T1000 (cell line): ENCODE measurements at regions not wholly inside any gene's neighbourhood (a gene's known extent, or its start where the extent isn't known, plus 50 kb on each side); places are given as distances from the start of the nearest gene placed in this dataset.

Experiments used
- DNase-seq: peaks from one replicate; lab custom pipeline; 2025; ENCODE audit warnings: mixed read lengths; lab: John Stamatoyannopoulos, UW

DNA sequence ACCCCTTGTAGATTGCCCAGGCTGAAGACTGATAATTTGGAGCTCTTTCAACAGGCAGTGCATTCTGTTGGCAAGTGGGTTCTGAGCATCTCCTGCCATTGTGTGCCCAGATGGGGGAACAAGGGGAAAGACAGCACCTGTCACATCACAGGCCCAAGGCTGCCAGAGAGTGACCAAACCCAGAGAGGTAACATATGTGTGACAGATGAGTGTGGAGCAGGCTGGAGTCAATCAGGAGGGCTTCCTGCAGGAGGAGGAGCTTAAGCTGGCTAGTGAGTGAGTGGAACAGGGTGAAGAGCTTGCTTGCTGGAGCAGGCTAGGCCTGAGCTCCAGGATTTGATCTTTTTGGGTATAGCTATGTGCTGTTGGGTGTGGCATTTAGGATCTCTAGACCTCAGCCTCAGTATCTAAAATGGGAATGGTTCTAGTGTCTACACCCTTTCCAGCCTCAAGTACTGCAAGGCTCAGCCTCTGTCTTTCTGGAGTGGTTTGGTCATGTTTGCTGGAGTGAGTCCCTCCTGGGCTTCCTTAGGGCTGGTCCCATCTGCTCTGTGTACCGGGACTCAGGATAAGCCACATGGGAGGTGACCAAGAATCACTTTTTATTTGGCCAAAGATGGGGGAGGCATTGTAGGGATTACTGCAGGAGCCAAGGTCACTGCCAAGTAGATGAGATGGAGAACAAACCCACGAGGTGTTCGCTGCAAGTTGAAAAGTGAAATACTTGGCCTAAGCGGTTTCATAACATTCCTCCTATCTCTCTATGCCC, 152.4 kb upstream of the TSHZ3 start:
- DNase-seq = no peak

DNA sequence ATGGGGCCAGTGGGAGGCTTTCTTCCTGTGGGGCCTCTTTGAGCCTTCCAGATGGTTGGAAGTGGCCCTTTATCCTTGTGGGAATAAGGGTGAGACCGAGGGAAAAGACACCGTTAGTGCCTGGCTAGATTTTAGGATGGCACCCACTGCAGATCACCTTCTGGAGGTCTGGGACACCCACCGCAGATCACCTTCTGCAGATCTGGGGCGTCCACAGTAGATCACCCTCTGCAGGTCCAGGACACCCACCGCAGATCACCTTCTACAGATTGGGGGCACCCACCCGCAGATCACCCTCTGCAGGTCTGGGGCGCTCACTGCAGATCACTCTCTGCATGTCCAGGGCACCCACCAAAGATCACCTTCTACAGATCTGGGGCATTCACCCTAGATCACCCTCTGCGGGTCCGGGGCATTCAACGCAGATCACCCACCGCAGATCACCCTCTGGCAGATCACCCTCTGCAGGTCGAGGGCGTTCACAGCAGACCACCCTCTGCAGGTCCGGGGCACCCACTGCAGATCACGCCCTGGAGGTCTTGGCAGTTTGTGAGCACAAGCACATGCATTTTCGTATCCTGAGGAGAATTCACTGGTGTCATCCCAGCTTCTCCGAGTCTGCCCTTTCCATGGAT, 153.4 kb upstream of the TSHZ3 start:
- DNase-seq = no peak

DNA sequence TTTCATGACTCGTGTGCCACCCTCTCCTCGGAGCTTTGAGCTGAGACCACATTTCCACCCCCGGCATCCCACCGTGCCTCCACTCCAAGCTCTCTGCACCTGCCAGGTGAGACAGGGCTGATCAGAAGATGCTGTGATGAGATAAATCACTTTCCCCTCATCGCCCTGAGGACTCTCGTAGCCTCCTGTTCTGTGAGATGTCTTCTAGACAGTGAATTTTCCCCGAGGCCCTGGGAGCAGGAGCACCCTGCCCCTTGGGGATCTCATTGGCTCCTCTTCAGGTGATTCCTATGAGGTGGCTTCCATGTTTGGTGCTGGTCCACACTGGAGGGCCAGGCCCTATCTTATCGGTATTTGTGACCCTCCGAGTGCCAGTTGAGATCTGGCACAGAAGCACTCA, 154.0 kb upstream of the TSHZ3 start:
- DNase-seq = no peak

DNA sequence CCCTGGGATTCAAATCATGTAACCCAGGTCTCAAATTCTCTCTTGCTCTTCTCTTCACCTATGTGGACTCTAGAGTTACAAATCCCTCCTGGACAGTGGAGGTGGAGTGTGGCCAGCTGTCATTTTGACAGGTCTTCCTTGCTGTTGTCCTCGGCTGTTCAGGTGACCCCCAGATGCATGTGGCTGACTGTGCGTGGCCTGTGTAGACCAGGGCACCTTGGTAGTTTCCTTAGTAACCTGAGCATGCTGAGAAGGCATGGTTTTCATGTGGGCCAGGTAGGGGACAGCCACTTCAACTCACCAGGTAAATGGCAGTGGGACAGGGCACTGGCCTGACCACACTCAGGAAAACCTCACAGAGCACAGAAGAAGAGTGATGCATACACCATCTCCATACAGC, 155.0 kb upstream of the TSHZ3 start:
- no peak for DNase-seq

DNA sequence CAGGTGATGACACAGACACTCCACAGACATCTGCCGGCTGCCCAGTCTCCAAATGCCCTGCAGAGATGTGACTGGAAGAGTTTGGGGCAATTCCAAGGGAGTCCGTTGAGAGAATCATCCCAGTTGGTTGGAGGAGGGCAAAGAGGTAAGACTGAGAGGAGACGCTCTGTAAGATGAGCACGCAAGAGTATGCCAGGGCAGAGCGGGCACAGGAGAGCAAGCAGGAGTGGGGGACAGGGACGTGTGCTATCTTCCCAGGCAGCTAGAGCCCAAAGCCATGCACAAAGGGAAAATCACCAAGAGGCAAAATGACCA, 156.3 kb upstream of the TSHZ3 start:
- no peak for DNase-seq

DNA sequence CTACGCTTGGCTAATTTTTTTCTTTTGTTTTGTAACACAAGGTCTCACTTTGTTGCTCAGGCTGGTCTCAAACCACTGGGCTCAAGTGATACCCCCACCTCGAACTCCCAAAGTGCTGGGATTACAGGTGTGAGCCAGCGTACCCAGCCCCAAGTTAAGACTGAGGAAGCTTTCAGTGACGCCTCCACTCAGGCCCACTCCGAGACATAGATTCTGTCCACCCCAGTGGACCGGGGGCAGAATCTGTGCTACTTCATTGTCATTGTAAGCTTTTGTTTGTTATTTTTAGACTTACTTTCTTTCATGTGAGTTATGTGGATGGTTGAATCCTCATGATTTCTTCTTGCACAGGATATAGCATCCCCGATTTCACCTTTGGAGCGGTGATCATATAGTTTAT, 156.9 kb upstream of the TSHZ3 start:
- DNase-seq = no peak

DNA sequence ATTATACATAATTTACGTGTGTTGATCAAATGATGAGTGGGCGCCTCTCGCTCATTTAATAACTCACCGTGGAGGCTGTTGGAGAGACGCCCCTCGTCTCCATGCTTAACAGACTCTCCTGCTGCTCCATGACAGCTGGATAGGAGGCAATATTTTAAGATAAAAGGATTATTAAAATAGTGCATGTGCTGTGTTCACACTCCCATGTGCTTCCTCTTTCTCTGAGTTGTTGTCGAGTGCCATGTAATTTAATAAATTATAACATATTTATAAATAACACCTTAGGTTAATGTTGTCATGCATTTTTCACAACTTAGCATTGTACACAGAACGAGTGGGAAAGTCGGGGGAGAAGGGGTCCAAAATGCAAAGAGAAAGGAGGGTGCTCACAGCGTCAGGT, 161.4 kb upstream of the TSHZ3 start:
- DNase-seq = no peak

DNA sequence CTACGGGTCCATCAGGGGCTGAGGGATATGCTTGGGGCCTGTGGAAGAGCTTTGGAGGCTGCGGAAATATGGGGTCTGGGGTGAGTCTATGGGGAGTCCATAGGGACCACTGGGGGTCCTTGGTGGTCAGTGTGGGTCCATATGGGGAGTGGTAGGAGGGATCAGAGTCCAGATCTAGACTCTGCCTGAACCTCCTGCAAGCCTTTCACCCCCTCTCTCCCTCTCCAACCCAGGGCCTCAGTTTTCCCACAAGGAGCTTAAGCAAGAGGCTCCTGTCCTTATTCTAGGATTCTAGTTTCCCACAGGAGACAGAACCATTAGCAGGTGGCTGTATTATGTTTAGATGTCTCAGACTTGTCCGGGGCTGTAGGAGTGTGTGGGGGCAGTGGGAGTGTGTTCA, 161.9 kb upstream of the TSHZ3 start:
- no peak for DNase-seq

DNA sequence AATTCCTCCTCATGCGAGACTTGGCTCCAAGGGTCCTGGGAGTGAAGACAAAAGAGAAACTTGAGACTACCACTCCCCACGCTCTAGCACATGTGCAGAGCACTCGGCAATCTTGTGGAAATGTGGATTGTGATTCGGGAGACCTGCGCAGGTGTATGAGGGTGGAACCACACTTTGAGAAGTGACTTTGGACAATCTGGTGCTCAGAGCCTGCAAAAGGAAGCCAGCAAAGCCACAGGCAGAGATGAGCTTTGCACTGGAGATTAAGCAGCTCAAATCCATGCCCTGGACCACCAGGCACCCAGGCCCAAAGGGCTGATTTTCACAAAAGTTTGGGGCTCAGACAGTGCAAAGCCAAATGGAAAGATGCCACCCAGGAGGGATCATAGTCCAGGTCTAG, 162.5 kb upstream of the TSHZ3 start:
- DNase-seq = no peak

DNA sequence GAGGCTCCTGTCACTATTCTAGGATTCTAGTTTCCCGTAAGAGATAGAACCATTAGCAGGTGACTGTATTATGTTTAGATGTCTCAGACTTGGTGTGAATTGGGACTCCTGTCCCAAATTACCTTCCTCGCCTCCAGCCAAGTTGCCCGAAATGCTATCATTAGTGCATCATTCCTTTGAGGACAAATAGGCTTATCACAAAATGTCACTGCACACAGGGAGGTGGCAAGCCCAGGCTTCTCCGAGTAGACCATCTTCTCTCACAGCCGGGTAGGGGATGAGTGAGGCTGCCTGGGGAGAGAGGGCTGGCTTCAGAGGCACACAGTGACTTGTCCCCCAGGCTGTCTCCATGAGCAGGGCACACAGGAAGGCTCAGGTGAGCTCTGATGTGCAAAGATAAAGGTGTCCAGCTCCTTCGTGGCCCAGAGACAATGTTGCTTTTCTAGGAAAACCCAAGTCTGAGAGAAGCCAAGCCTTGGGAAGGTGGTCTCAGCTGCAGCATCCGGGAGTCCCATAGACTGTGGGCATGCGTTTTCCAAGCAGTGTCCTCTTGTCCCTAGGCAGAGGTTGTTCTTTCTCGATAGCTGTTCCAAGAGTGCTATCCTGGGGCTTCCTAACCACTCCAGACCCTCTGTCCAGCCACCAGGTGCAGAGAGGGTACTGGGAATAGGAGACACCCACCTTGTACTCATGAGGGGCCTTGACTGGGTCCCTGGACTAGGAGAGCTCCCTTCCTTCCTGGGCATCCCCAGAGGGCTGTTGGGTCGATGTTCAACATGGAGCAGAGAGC, 163.1 kb upstream of the TSHZ3 start:
- DNase-seq = no peak

DNA sequence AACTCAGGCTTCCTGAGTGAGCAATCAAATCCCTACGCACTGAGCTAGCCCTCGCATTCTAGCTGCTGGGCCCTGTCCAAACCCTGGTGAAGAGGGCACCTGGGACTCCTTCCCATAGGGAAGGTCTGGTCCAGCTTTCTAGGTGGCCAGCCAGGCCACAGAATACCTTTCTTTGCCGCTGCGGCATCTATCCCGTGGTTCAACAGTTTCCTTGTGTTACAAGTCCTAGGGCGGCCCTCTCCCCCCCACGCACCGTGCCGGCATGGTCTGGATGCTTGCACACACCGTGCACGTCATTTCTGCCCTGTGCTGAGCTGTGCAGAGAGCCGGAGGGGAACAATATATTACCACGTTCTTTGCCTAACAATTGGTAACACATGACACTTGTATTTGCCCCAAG, 164.6 kb upstream of the TSHZ3 start:
- DNase-seq = no peak

DNA sequence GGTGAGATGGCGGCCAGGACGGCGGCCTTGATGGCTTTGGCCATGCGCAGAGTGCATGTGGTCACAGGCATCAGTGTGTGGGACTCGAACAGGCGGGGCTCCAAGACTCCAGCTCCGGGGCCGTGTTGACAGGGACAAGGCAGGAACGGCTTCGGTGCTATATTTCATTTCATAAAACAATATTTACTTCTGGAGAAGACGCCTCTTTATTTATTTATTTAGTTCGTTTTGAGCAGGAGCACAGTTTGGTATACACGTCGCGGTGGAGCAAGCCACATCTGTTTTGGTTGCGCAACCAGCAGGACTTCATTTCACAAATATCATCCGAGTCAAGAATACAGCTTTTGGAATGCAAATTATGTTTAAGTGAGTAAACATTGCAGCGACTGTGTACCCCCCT, 166.7 kb upstream of the TSHZ3 start:
- no peak for DNase-seq

DNA sequence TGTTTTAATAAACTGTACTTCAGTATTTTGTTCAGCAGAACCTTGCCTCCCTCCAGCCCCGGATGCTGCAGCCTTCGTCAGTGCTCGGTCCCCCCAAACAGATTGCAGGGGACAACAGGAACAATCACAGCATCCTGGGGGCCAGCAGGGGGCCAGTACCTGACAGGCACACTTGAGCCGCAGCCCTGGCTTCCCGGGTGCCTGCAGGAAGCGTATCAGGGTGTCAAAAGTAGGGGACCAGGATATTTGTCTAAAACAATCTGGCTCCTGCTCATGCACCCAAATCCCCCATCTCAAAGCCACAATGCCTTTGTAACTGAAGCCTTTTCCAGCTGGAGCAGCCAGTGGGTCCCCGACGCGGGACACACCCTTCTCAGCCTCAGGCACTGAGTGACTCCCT, 167.5 kb upstream of the TSHZ3 start:
- no peak for DNase-seq

DNA sequence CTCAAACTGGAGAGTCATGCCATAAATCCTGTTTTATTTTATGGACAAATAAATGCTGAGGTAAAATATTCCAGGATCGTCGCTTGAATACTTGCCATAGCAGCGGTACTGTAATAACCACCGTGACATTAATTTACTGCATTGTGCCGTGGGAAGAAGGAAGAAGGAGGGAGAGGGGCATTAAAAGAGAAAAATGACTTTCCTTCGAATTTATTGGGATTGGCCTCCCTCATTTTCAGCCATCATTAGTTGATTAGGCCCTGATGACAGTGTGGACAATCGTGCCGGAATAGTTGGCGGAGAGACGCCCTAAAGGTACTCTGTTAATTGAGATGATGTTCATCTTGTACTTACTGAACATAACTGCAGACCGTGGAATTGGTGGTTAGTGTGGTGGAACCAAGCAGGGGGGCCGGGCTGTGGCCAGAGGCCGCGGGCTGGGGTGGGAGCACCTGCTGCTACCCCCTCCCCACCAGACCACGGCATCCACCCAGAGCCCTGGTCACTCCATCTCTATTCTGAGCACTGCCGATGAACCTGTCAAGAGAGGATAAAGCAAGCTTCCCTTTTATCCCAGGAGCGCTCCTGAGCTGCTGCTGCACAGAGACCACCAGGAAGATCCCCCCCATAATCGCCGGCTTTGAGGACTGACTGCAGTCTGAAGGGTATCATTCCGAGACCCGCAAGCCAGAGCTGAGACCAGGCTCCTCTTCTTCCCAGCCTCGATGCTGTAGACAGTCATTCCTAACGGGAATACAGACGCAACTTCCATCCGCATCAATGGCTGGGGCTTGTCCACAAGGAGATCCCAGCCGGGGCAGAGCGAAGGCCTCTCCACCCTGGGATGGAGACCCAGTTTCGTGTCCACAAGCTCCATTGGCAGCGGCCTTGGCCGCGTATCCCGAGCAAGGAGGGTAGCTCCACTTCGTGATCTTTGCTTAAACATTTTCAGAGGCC, 168.3 kb upstream of the TSHZ3 start:
- DNase-seq = no peak

DNA sequence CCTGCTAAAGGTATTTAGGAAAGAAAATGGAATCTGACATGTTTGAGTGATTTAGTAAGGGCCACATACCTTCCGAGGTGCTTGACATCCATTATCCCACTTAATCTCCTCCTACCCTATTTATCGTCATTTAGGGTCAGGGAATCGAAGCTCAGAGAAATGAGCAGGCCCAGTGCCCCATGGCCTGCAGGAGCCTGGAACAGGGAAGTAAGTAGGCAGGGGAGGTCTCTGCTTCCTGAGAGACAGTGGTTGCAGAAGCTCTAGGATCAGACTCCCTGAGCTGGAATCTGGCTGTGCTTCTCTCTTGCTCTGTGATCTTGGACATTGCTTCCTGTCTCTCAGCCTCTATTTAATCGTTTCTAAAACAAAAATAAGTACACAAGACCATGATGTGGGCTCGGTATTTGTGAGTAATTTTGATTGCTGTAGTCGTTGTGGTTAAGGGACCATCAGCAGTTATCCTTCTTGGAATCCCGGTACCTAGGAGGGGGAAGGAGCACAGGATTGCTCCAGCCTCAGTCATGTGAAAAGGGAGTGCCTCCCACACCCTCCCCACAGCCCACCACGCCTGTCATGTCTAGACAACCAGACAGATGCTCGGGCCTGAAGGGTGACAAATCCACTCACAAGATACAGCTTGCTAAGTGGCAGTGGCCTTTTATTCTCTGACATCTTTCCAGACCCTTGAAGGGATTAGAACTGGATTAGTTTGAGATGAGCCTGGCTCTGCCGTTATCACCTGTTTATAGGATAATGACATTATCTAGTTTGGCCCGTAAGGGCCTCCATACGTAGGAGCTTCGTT, 169.2 kb upstream of the TSHZ3 start:
- no peak for DNase-seq

DNA sequence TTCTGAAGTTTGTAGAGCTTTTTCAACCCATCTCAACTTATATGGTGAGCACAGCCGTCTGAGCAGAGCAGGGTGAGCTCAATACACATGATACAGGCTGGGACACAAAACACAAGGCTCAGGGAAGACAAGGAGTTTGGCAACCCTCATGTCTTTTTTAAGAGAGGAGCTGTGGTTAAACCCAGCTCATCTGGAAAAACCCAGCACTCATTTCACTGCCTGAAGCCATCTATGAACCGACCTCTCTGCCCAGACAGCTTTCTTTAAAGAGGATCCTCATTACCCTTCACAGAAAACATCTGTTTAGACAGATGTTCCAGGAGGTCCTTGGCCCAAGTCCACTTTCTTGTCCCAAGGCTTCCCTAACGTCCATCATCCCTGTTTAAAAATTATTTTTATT, 170.0 kb upstream of the TSHZ3 start:
- no peak for DNase-seq

DNA sequence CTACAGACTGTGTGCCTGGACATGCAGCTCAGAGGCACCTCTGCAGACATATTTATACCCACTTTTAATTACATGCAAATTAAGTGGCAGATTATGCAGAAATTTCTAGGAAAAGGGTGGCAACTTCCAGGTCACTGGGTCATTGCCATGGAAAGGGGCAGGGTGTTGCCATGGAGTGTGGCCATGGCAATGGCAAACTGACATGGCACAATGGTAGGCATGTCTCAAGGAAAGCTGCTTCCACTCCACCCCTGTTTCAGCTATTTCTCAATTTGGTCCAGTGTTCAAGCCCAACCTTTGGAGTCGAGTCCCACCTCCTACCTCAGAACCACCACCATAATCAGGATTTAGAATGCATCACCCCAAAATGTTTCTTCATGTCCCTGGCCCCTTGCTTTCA, 170.7 kb upstream of the TSHZ3 start:
- DNase-seq = no peak

DNA sequence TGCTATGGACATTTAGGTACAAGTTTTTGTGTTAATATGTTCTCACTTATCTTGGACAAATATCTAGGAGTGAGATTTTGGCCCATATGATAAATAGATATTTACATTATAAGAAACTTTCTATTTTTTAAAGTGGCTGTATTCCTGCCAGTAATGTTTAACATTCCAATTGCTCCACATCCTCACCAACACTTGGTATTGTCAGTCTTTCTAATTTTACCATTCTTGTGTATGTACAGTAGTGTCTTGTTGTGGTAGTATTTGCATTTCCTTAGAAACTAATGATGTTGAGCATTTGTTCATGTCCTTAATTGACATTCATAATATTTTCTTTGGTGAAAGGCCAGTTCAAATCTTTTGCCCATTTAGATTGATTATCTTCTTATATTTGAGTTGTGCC, 171.4 kb upstream of the TSHZ3 start:
- no peak for DNase-seq

DNA sequence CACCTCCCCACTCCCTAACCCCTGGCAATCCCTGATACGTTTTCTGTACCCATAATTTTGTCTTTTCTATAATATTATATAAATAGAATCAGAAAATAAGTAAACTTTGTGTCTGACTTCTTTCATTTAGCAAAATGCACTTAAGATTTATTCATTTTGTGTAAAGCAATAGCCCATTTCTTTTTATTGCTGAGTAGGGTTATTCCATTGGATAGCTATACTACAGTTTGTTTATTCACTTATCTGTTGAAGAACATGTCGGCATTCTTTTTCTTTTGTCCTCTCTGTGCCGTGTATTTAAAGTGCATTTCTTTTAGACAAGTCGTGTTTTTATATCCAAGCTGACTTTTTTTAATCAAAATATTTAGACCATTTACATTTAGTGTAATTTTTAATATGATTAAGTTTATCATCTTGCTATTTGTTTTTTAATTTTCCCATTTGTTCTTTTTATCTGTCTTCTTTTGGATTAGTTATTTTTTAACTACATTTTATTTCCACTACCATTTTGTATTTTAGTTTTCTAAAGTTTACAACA, 176.4 kb upstream of the TSHZ3 start:
- DNase-seq = no peak

DNA sequence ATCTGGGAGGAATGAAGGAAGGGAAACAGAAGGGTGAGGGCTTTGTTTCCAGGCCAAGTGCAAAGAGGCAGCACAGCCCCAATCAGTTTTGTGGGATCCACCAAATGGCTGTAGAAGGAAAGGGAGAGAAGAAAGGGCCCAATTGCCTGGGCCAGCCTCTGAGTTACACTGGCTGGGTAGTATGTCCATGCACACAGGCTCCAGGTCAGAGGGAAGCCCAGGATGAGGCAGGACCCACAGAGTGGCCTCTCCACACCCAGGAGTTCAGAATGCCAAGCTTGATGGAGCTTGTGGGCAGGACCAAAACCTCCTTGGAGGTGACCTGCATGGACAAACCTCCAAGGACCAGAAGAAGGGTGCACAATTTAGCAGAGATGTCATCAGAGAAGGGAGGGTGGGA, 178.2 kb upstream of the TSHZ3 start:
- DNase-seq = no peak

DNA sequence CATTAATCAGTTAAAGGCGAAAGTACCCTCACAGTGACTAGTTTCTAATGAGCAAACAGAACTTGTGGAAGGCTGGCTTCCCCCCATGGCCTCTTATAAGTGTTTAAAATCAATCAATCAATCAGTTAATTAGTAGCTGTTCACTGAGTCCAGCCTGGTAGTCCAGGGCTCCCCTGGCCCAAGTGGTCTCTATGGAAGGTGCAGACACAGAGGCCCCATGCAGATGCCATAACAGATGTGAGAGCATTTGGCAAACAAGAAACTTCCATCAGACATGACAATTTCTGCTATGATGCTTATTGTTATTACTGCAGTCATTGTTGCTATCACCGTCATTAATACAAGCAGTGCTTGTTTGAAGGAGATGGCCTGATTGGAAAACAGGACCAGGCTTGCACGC, 179.0 kb upstream of the TSHZ3 start:
- no peak for DNase-seq
